ENCODE measurements at regions not wholly inside any gene's neighbourhood (a gene's known extent, or its start where the extent isn't known, plus 50 kb on each side); places are given as distances from the start of the nearest gene placed in this dataset.

- TF ChIP-seq EZH2 (IDR thresholded peaks at IDR 0.05; ENCODE audit: borderline replicate concordance, insufficient read depth, low read depth, low read length, poor library complexity, severe bottlenecking) = no peak
- no peak for TF ChIP-seq CTCF (IDR thresholded peaks at IDR 0.05)
Measured at GRCh38 chr14:49050822-49051221, 535.4 kb downstream of the RPS29 start.
